Adipocyte (in vitro differentiated cells): ENCODE measurements at regions not wholly inside any gene's neighbourhood (a gene's known extent, or its start where the extent isn't known, plus 50 kb on each side); places are given as distances from the start of the nearest gene placed in this dataset.

Experiments
- DNase-seq: peaks from one replicate; pipeline ENCODE4 v3.0.0-alpha.2; 2015; ENCODE audit warnings: low read depth
- H3K27me3 ChIP-seq: replicated peaks from 2 replicates; pipeline ENCODE4 v1.7.0; 2013; ENCODE audit warnings: mild to moderate bottlenecking, low read length, moderate library complexity; ENCODE audit not compliant: control insufficient read depth, insufficient read depth
- H3K36me3 ChIP-seq: 2 replicates; pipeline ENCODE4 v1.7.0; 2013; ENCODE audit warnings: low read length, mild to moderate bottlenecking, moderate library complexity; ENCODE audit not compliant: control insufficient read depth, insufficient read depth, severe bottlenecking
- H3K4me1 ChIP-seq: 2 replicates; pipeline ENCODE4 v1.7.0; 2013; ENCODE audit warnings: mild to moderate bottlenecking, low read length, moderate library complexity; ENCODE audit not compliant: control insufficient read depth, insufficient read depth
- H3K4me3 ChIP-seq: 2 replicates; pipeline ENCODE4 v1.7.0; 2013; ENCODE audit warnings: mild to moderate bottlenecking, low read length, moderate library complexity
- H3K9ac ChIP-seq: 2 replicates; pipeline ENCODE4 v1.7.0; 2013; ENCODE audit warnings: mild to moderate bottlenecking, low read length, moderate library complexity
- H3K9me3 ChIP-seq: 2 replicates; pipeline ENCODE4 v1.7.0; 2013; ENCODE audit warnings: mild to moderate bottlenecking, low read length, moderate library complexity; ENCODE audit not compliant: control insufficient read depth

DNA sequence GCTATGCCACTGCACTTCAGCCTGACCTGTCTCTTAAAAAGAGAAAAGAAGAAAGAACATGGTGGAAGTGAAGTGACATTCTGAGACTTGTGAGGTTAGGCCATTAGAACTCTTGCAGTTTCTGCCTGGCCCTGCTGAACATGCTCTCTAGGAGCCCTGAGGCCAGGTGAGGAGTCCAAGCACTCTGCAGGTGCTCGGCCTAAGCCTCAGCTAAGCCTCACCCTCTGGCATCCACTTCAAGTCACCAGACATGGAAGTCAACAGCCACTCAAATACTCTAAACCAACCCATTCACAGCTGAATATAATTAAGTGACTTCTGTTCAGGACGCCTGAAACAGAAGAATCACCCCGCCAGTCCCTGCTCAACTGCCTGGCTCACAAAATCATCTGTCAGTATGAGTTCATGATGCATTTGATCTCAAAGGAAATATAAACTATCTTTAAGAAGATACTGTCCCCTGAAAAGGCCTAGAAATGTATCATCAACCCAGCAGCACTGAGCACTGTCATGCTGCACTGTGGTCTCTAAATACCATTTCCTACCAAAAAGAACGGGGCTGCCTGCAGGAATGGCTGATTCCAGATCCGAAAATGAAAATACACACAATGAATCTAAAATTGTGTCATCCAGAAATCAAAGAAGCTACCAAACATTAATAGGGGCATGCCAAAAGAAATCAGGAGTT, 118.8 kb downstream of the PSMG1 start:
- no peak for DNase-seq
- Histone ChIP-seq H3K27me3 (peaks cover 8% of the 10 kb centered on the region), H3K9me3 (peaks cover 10% of the 10 kb centered on the region), H3K36me3 (no peaks in the 10 kb centered on the region), H3K4me1 (peaks cover 7% of the 10 kb centered on the region), H3K9ac (no peak overlapping the region), H3K4me3 (no peak overlapping the region)

DNA sequence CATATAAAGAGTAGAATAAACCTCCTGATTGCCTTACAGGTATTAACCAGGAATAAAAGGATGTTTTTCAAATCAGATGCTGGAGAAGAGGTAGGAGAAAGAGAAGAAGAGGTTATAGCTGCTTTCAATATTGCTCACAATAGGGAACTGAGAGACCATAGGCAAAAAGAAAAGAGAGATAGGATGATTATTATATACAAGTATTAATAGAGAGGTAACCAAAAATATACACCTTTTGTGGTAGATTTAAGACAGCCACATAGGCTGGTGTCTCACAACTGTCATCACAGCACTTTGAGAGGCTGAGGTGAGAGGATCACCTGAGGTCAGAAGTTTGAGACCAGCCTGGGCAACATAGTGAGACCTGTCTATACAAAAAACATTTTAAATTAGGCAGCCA, 119.7 kb downstream of the PSMG1 start:
- peaks cover 7% of the 10 kb centered on the region for H3K4me1 ChIP-seq
- H3K9ac ChIP-seq: no peak overlapping the region
- no peaks in the 10 kb centered on the region for H3K36me3 ChIP-seq
- H3K4me3 ChIP-seq: no peak overlapping the region
- H3K27me3 ChIP-seq: peaks cover 8% of the 10 kb centered on the region
- DNase-seq: no peak
- peaks cover 10% of the 10 kb centered on the region for H3K9me3 ChIP-seq

DNA sequence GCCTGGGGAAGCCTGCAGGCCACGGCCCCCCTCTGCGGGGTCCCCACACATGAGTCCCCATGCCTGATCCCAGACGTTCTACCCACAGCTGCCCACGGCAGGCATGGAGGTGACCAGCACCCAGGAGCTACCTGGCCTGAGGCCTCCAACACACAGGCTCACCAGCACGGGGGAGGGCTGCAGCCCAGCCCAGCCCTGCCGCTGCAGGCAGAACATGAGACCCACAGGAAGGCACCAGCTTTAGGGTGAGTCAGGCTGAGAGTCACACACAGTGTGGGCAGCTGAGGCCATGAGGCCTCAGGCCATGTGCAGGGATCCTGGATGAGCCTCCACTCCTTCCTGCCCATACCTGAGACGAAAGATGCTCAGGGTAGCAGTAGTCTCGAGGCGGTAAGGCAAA, 121.1 kb downstream of the PSMG1 start:
- Histone ChIP-seq H3K9ac (no peak overlapping the region), H3K4me3 (no peak overlapping the region), H3K36me3 (no peaks in the 10 kb centered on the region), H3K27me3 (peaks cover 8% of the 10 kb centered on the region), H3K4me1 (peaks cover 7% of the 10 kb centered on the region), H3K9me3 (peaks cover 10% of the 10 kb centered on the region)
- no peak for DNase-seq

DNA sequence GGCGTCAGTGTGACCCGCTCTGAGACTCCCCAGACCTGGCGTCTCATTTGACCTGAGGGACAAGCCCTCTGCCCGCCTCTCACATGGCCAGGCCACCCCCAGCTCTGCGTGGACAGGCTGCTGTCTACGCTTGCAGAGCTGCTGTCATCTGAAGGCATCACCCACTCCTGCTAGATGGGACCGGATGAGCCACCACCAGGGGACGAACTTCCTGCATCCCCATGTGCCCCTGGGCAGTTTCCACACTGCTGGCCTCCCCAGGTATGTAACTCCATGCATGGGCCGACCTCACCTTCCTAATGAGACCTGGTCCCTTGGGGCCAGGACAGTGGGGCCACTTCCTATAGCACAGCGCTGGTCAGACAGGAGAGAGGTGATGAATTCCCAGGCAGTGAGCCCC, 121.5 kb downstream of the PSMG1 start:
- H3K4me1 ChIP-seq: peaks cover 4% of the 10 kb centered on the region
- no peak overlapping the region for H3K4me3 ChIP-seq
- H3K9me3 ChIP-seq: peaks cover 10% of the 10 kb centered on the region
- H3K36me3 ChIP-seq: no peaks in the 10 kb centered on the region
- DNase-seq: no peak
- H3K27me3 ChIP-seq: peaks cover 8% of the 10 kb centered on the region
- H3K9ac ChIP-seq: no peak overlapping the region

DNA sequence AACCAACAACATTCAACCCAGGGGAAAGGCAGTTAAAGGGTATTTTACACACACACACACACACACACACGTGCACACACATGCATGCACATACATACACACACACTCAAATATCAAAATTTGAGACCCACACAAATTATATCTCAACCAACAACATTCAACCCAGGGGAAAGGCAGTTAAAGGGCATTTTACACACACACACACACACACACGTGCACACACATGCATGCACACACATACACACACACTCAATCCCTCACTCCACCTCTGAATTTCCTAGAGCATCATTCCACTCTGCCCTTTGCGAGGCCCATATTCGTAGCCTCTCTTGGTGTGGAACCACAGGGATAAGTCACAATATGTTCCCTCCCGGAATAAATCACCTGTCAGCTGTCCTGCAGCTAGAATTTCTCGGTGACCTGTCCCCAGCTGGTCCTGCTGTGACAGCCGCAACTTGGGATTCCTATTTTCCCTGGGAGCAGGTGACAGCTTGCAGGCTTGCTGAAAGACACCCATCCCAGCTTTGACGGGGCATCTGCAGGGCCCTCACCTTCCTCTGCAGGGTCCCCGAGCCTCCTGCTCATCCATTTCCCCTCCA, 122.7 kb downstream of the PSMG1 start:
- Histone ChIP-seq H3K4me3 (no peak overlapping the region), H3K9ac (no peak overlapping the region), H3K36me3 (no peaks in the 10 kb centered on the region), H3K27me3 (peaks cover 8% of the 10 kb centered on the region), H3K9me3 (peaks cover 10% of the 10 kb centered on the region), H3K4me1 (no peaks in the 10 kb centered on the region)
- no peak for DNase-seq

DNA sequence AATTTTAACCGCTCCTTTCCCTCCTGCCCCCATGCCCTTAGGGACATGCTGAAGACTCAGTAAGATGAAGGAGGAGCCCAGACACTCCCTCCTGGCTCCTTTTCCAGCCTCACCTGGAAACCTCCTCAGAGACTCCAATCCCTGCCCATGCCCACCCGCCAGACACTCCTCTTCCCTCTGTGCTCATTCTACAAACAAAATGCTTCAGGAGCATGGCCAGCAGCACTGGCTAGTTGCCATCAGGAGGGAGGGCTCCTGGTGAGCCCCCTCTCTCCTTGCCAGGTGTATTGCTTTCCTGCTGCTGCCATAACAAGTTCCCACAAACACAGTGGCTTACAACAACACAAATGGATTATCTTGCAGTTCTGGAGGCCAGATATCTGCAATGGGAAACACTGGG, 126.1 kb downstream of the PSMG1 start:
- Histone ChIP-seq H3K4me3 (no peak overlapping the region), H3K9ac (no peak overlapping the region), H3K9me3 (no peaks in the 10 kb centered on the region), H3K27me3 (peaks cover 8% of the 10 kb centered on the region), H3K36me3 (no peaks in the 10 kb centered on the region), H3K4me1 (no peaks in the 10 kb centered on the region)
- DNase-seq: no peak

DNA sequence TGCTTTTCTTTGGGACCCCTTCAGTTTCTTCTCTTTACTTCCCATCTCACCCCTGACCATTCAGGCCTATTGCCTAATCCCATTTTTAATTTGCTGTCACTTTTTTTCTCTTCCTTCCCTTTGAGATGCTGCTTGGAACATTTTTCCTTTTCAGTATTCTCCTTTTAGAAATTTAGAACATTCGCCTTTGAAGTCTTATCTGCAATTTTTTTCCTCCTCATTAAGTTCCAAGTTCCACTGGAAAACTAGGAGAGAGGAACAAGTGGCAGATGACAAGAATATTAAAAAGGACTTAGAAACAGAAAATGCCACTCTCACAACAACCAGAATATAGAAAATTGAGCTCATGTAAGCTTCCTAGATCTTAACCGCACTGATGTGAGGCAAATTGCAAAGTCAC, 126.6 kb downstream of the PSMG1 start:
- no peak overlapping the region for H3K4me3 ChIP-seq
- peaks cover 3% of the 10 kb centered on the region for H3K4me1 ChIP-seq
- H3K9ac ChIP-seq: no peak overlapping the region
- H3K9me3 ChIP-seq: no peaks in the 10 kb centered on the region
- no peak for DNase-seq
- H3K36me3 ChIP-seq: no peaks in the 10 kb centered on the region
- peaks cover 8% of the 10 kb centered on the region for H3K27me3 ChIP-seq

DNA sequence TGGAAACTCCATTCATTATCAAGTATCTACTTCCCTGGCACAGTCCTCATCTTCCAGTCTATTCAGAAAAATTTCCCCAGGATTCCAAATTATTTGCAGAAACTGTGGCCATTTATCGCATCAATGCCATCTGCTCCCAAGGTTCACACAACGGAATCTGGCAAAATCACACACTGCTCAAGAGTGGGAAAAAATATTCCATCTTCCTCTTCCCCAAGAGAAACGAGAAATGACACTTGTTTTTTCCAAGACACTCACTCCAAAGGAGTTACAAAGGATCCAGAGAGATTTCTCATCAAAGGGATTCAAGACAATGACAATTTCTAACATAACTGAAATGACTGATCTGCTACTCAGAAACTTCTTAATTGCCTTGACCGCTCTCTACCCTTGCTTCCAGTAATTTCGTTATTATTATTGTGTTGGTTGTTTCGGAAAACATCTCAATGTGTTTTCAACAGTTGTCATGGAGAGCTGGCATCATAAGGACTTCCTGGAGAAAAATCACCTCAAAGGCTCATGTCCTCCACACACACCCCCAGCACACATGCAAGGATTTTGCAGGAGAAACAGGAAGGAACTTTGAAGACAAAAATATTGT, 128.0 kb downstream of the PSMG1 start:
- peaks cover 8% of the 10 kb centered on the region for H3K27me3 ChIP-seq
- H3K36me3 ChIP-seq: no peaks in the 10 kb centered on the region
- H3K4me1 ChIP-seq: peaks cover 15% of the 10 kb centered on the region
- H3K4me3 ChIP-seq: no peak overlapping the region
- no peak for DNase-seq
- H3K9ac ChIP-seq: no peak overlapping the region
- H3K9me3 ChIP-seq: no peaks in the 10 kb centered on the region

DNA sequence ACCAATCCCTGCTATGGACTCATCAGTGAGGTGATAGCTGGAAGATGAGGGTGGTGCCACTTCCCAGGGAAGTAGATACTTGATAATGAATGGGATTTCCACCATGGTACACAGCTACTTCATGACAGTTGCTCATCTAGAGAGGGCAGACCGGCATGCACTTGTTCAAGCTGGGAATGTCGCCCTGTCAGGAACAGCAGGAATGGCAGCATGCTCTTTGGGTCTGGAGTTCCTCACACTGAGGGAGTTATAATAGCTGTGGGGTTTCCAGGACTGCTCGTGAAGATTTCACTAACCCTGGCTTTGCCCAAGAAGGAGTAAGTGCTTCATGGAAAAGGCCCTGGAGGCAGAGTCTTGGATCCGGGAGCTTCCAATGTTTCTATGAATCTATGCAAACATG, 129.2 kb downstream of the PSMG1 start:
- no peaks in the 10 kb centered on the region for H3K9me3 ChIP-seq
- no peak for DNase-seq

DNA sequence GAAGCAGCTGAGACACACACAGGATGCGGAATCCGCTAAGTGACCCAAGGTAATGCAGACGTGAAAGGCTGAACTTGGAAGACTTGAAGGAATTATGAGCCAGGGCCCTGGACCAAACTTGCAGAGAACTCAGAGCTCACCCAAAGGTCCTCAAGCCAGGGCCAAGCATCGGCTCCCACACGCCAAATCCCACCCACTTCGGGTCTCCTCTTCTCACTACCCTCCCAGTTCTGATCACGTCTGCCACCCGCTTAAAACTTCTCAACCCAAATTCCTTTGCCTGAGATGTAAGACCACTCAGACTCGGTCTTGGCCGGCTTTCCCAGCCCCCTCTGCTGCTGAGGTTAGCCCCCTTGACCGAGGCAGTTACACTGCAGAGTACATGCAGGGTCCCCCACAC, 130.1 kb downstream of the PSMG1 start:
- Histone ChIP-seq H3K4me3 (no peak overlapping the region), H3K9me3 (no peaks in the 10 kb centered on the region), H3K4me1 (peaks cover 15% of the 10 kb centered on the region), H3K27me3 (no peaks in the 10 kb centered on the region), H3K36me3 (no peaks in the 10 kb centered on the region), H3K9ac (no peak overlapping the region)
- DNase-seq: no peak

More for the DNA sequence above, 129.2 kb downstream of the PSMG1 start:
- no peaks in the 10 kb centered on the region for H3K27me3 ChIP-seq
- H3K36me3 ChIP-seq: no peaks in the 10 kb centered on the region
- H3K4me1 ChIP-seq: peaks cover 15% of the 10 kb centered on the region
- no peak overlapping the region for H3K4me3 ChIP-seq
- H3K9ac ChIP-seq: no peak overlapping the region

DNA sequence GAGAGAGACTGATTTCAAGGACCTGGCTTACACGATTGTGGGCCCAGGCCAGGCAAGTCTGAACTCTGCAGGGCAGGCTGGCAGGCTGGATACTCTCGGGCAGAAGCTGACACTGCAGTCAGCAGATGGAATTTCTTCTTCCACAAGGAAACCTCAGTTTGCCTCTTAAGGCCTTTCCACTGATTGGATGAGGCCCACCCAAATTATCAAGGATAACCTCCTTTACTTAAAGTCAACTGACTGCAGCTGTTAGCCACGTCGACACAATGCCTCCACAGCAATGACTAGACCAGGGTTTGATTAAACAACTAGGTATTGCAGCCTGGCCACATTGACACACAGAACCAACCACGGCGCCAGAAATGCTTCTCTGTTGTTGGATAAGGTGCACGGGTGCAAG, 130.5 kb downstream of the PSMG1 start:
- peaks cover 15% of the 10 kb centered on the region for H3K4me1 ChIP-seq
- no peaks in the 10 kb centered on the region for H3K27me3 ChIP-seq
- no peak for DNase-seq
- no peaks in the 10 kb centered on the region for H3K9me3 ChIP-seq
- no peak overlapping the region for H3K9ac ChIP-seq
- no peaks in the 10 kb centered on the region for H3K36me3 ChIP-seq
- no peak overlapping the region for H3K4me3 ChIP-seq
